IMR-90 (cell line): ENCODE measurements at regions not wholly inside any gene's neighbourhood (a gene's known extent, or its start where the extent isn't known, plus 50 kb on each side); places are given as distances from the start of the nearest gene placed in this dataset.

Experiments used
- ATAC-seq: fragments of 200-7000 bp; cut with Tn5 transposase; 2 replicates; pipeline ENCODE4 v1.9.1; 2020; ENCODE audit warnings: low read depth, mild to moderate bottlenecking, moderate library complexity
- BruUV-seq: library from RNA; stranded (reverse); fragments of 400-500 nt; replicated peaks from 2 replicates; lab custom pipeline; 2021; lab: Mats Ljungman, UMichigan
- CTCF ChIA-PET: fragments of 300-600 bp; formaldehyde crosslinking; extraction: SDS; loops from one replicate; lab custom pipeline; 2021; ENCODE audit warnings: antibody characterized with exemption; lab: Yijun Ruan, JAX
- POLR2A ChIA-PET: fragments of 300-600 bp; sonication (Branson Sonifier 250); formaldehyde crosslinking; loops from one replicate; lab custom pipeline; 2022; ENCODE audit warnings: antibody characterized with exemption; ENCODE audit not compliant: unreplicated experiment; lab: Charles Lee
- DNase-seq: peaks from one replicate; pipeline ENCODE4 v3.0.0; 2013
- H2AFZ ChIP-seq: replicated peaks from 2 replicates; pipeline ENCODE3; 2013; ENCODE audit warnings: low read length, mild to moderate bottlenecking; ENCODE audit not compliant: poor library complexity
- H2AK5ac ChIP-seq: 2 replicates; pipeline ENCODE4 v1.6.1; 2013; ENCODE audit warnings: low read depth, low read length, inconsistent platforms
- H2AK9ac ChIP-seq: replicated peaks from 2 replicates; pipeline ENCODE3; 2013; ENCODE audit warnings: mild to moderate bottlenecking, low read depth, low read length, moderate library complexity; ENCODE audit not compliant: poor library complexity
- H2BK120ac ChIP-seq: 2 replicates; pipeline ENCODE4 v1.6.1; 2013; ENCODE audit warnings: low read depth, low read length, inconsistent platforms
- H2BK15ac ChIP-seq: 3 replicates; pipeline ENCODE4 v1.6.1; 2013; ENCODE audit warnings: low read depth, low read length, inconsistent platforms
- H2BK20ac ChIP-seq: 2 replicates; pipeline ENCODE4 v1.6.1; 2013; ENCODE audit warnings: low read depth, mild to moderate bottlenecking, inconsistent platforms, low read length, moderate library complexity
- H2BK5ac ChIP-seq: 2 replicates; pipeline ENCODE4 v1.6.1; 2013; ENCODE audit warnings: mild to moderate bottlenecking, low read depth, low read length, inconsistent platforms; ENCODE audit not compliant: poor library complexity, severe bottlenecking
- H3K14ac ChIP-seq: replicated peaks from 2 replicates; pipeline ENCODE4 v1.6.1; 2013; ENCODE audit warnings: low read depth, low read length, inconsistent platforms
- H3K18ac ChIP-seq: 2 replicates; pipeline ENCODE4 v1.6.1; 2013; ENCODE audit warnings: low read depth, low read length, control low read depth
- H3K23ac ChIP-seq: 2 replicates; pipeline ENCODE4 v1.6.1; 2013; ENCODE audit warnings: low read depth, low read length, inconsistent platforms
- H3K27ac ChIP-seq: 2 replicates; pipeline ENCODE4 v1.5.1; 2013; ENCODE audit warnings: mild to moderate bottlenecking, control low read depth, low read length; ENCODE audit not compliant: insufficient read depth
- H3K27me3 ChIP-seq: 2 replicates; pipeline ENCODE4 v1.6.1; 2013; ENCODE audit warnings: low read length; ENCODE audit not compliant: control insufficient read depth, insufficient read depth
- H3K36me3 ChIP-seq: 2 replicates; pipeline ENCODE4 v1.6.1; 2013; ENCODE audit warnings: low read length, mixed read lengths; ENCODE audit not compliant: control insufficient read depth, insufficient read depth
- H3K4ac ChIP-seq: 2 replicates; pipeline ENCODE4 v1.6.1; 2013; ENCODE audit warnings: low read depth, low read length, inconsistent platforms
- H3K4me1 ChIP-seq: 2 replicates; pipeline ENCODE4 v1.6.1; 2013; ENCODE audit warnings: low read length, mixed read lengths; ENCODE audit not compliant: control insufficient read depth, insufficient read depth
- H3K4me2 ChIP-seq: 2 replicates; pipeline ENCODE4 v1.6.1; 2013; ENCODE audit warnings: low read depth, mild to moderate bottlenecking, control low read depth, low read length, moderate library complexity
- H3K4me3 ChIP-seq: 2 replicates; pipeline ENCODE4 v1.5.1; 2013; ENCODE audit warnings: low read depth, mild to moderate bottlenecking, control low read depth, low read length, moderate library complexity; ENCODE audit not compliant: insufficient read depth
- H3K56ac ChIP-seq: 2 replicates; pipeline ENCODE4 v1.6.1; 2013; ENCODE audit warnings: low read length, inconsistent platforms; ENCODE audit not compliant: insufficient read depth; ENCODE audit errors: extremely low read depth
- H3K79me1 ChIP-seq, 2 experiments: 2 replicates each; pipeline ENCODE4 v1.6.1; 2013; ENCODE audit warnings: low read length in 2 of 2, inconsistent platforms in 1 of 2, low read depth in 1 of 2
- H3K9ac ChIP-seq: 2 replicates; pipeline ENCODE4 v1.6.1; 2013; ENCODE audit warnings: low read depth, low read length, control low read depth
- H3K9me1 ChIP-seq: 2 replicates; pipeline ENCODE4 v1.6.1; 2013; ENCODE audit warnings: low read length, inconsistent platforms; ENCODE audit not compliant: insufficient read depth
- H3K9me3 ChIP-seq: 2 replicates; pipeline ENCODE4 v1.6.1; 2013; ENCODE audit warnings: low read length; ENCODE audit not compliant: control insufficient read depth, insufficient read depth
- H4K20me1 ChIP-seq: 2 replicates; pipeline ENCODE4 v1.6.1; 2013; ENCODE audit warnings: low read length, inconsistent platforms; ENCODE audit not compliant: insufficient read depth
- H4K5ac ChIP-seq: 2 replicates; pipeline ENCODE4 v1.6.1; 2013; ENCODE audit warnings: mild to moderate bottlenecking, low read depth, low read length, control low read depth
- H4K8ac ChIP-seq, 2 experiments: 2 replicates each; pipeline ENCODE4 v1.6.1; 2013; ENCODE audit warnings: low read depth in 2 of 2, low read length in 2 of 2, control low read depth in 1 of 2, inconsistent platforms in 1 of 2
- H4K91ac ChIP-seq: 2 replicates; pipeline ENCODE4 v1.6.1; 2013; ENCODE audit warnings: low read depth, low read length, inconsistent platforms; ENCODE audit not compliant: insufficient read depth
- BHLHE40 ChIP-seq: fragments of 150-350 bp; IDR thresholded peaks from 2 replicates; pipeline ENCODE4 v1.6.1; 2016; ENCODE audit warnings: mild to moderate bottlenecking, low read depth, low read length
- CHD1 ChIP-seq: IDR thresholded peaks from 2 replicates; pipeline ENCODE4 v1.6.1; 2012; ENCODE audit warnings: low read depth, low read length, improper control_type of control experiment
- FOS ChIP-seq: fragments of 150-350 bp; IDR thresholded peaks from 2 replicates; pipeline ENCODE4 v1.6.1; 2016; ENCODE audit warnings: low read depth, low read length
- MAZ ChIP-seq: IDR thresholded peaks from 2 replicates; pipeline ENCODE4 v1.6.1; 2012; ENCODE audit warnings: low read depth, mild to moderate bottlenecking, low read length, improper control_type of control experiment, moderate library complexity, borderline replicate concordance
- POLR2A ChIP-seq: IDR thresholded peaks from 2 replicates; pipeline ENCODE4 v1.6.1; 2012; ENCODE audit warnings: mild to moderate bottlenecking, low read depth, low read length
- RAD21 ChIP-seq: IDR thresholded peaks from 2 replicates; pipeline ENCODE4 v1.6.1; 2012; ENCODE audit warnings: low read length, improper control_type of control experiment
- RCOR1 ChIP-seq: IDR thresholded peaks from 2 replicates; pipeline ENCODE4 v1.6.1; 2012; ENCODE audit warnings: mild to moderate bottlenecking, low read length, improper control_type of control experiment; ENCODE audit not compliant: insufficient replicate concordance
- RFX5 ChIP-seq: IDR thresholded peaks from 2 replicates; pipeline ENCODE4 v1.8.0; 2012; ENCODE audit warnings: low read depth, mild to moderate bottlenecking, low read length, moderate library complexity
- SMC3 ChIP-seq: fragments of 150-350 bp; IDR thresholded peaks from 2 replicates; pipeline ENCODE4 v1.6.1; 2016; ENCODE audit warnings: low read depth, mild to moderate bottlenecking, antibody characterized with exemption, low read length, moderate library complexity
- WGBS, 2 experiments: methylation state at CpG; one replicate each; pipeline versions ENCODE4 v1.1.5 to v1.1.7; 2013; ENCODE audit warnings: missing lambda C conversion rate in 2 of 2; ENCODE audit not compliant: insufficient read length in 1 of 2; ENCODE audit errors: extremely low coverage in 2 of 2; 5-methylcytosine and 5-hydroxymethylcytosine counted together
- dilution Hi-C: fragments of 300-500 bp; cut with HindIII; formaldehyde crosslinking; loops from one replicate; pipeline ENCODE4 v1.14.3; 2018; ENCODE audit warnings: low sequenced_read_pairs; ENCODE audit not compliant: unreplicated experiment
- in situ Hi-C: fragments of 300-500 bp; cut with MboI; formaldehyde crosslinking; loops from 3 replicates; pipeline ENCODE4 v1.14.3; 2019; ENCODE audit warnings: low sequenced_read_pairs, inconsistent platforms, mixed read lengths
- intact Hi-C: fragments of 100-400 bp; cut with micrococcal nuclease; formaldehyde crosslinking; loops from 2 replicates; pipeline ENCODE4 v1.10.0; 2022
- TF ChIP-seq, protein P1 (sequence below): conservative IDR thresholded peaks from 2 replicates; pipeline ENCODE4 v1.5.1; 2012; ENCODE audit warnings: mild to moderate bottlenecking, low read depth, low read length, improper control_type of control experiment
- TF ChIP-seq, protein P2 (sequence below): fragments of 150-350 bp; IDR thresholded peaks from 2 replicates; pipeline ENCODE4 v1.6.1; 2017; ENCODE audit warnings: mild to moderate bottlenecking, antibody characterized with exemption, low read length, low read depth

DNA sequence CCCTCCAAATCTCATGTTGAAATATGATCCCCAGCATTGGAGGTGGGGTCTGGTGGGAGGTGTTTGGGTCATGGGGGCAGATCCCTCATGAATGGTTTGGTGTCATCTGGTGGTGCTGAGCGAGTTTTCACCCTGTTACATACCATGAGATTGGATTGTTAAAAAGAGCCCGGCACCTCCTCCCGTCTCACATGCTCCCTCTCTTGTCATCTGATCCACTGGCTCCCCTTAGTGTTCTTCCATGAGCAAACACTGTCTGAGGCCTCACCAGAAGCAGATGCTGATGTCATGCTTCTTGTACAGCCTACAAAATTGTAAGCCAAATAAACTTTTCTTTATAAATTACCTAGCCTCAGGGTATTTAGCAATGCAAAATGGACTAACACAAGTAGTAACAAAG lies 405.0 kb upstream of the SLC39A10 start:
- in situ Hi-C loops, result no loop called here
- no peak overlapping the region for H3K27ac ChIP-seq
- 50% methylated on average over 2 of the region's 3 CpGs; no CpG with 5 or more reads in 1 of the 2 experiments for WGBS, 2 experiments
- DNase-seq (no peak), ATAC-seq (no peak)
- no peak overlapping the region for H4K8ac ChIP-seq
- H2AK5ac ChIP-seq, result no peak overlapping the region
- no peak overlapping the region for H2BK15ac ChIP-seq
- BruUV-seq, result no TSS peak
- H3K14ac ChIP-seq, result no peak overlapping the region
- H3K18ac ChIP-seq, result no peak overlapping the region
- no peak overlapping the region for H2BK120ac ChIP-seq
- no peak overlapping the region for H3K4me3 ChIP-seq
- H3K9me1 ChIP-seq, result no peaks in the 10 kb centered on the region
- H2BK5ac ChIP-seq, result no peak overlapping the region
- H3K9me3 ChIP-seq, result no peaks in the 10 kb centered on the region
- intact Hi-C loops, result no loop called here
- no peak overlapping the region for H2AFZ ChIP-seq
- TF ChIP-seq RCOR1 (no peak), FOS (no peak), RAD21 (no peak), BHLHE40 (no peak), CHD1 (no peak), POLR2A (no peak), SMC3 (no peak), MAZ (no peak), RFX5 (no peak)
- TF ChIP-seq, protein P1, sequence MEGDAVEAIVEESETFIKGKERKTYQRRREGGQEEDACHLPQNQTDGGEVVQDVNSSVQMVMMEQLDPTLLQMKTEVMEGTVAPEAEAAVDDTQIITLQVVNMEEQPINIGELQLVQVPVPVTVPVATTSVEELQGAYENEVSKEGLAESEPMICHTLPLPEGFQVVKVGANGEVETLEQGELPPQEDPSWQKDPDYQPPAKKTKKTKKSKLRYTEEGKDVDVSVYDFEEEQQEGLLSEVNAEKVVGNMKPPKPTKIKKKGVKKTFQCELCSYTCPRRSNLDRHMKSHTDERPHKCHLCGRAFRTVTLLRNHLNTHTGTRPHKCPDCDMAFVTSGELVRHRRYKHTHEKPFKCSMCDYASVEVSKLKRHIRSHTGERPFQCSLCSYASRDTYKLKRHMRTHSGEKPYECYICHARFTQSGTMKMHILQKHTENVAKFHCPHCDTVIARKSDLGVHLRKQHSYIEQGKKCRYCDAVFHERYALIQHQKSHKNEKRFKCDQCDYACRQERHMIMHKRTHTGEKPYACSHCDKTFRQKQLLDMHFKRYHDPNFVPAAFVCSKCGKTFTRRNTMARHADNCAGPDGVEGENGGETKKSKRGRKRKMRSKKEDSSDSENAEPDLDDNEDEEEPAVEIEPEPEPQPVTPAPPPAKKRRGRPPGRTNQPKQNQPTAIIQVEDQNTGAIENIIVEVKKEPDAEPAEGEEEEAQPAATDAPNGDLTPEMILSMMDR, result no peak
- TF ChIP-seq, protein P2, sequence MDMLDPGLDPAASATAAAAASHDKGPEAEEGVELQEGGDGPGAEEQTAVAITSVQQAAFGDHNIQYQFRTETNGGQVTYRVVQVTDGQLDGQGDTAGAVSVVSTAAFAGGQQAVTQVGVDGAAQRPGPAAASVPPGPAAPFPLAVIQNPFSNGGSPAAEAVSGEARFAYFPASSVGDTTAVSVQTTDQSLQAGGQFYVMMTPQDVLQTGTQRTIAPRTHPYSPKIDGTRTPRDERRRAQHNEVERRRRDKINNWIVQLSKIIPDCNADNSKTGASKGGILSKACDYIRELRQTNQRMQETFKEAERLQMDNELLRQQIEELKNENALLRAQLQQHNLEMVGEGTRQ, result no peak
- no peak overlapping the region for H3K23ac ChIP-seq
- no peak overlapping the region for H2AK9ac ChIP-seq
- no peaks in the 10 kb centered on the region for H3K79me1 ChIP-seq
- CTCF ChIA-PET, result interaction anchor here (0.7 to 0.9 kb wide), 2 partner anchors 53 to 84 kb away, joined by 3 read pairs; no protein-coding TSS in a partner anchor
- no peaks in the 10 kb centered on the region for H3K36me3 ChIP-seq
- no peaks in the 10 kb centered on the region for H4K20me1 ChIP-seq
- H3K27me3 ChIP-seq, result no peaks in the 10 kb centered on the region
- no peak overlapping the region for H3K4me2 ChIP-seq
- H3K56ac ChIP-seq, result no peak overlapping the region
- dilution Hi-C loops, result no loop called here
- H3K4ac ChIP-seq, result no peak overlapping the region
- H4K5ac ChIP-seq, result no peak overlapping the region
- no peak overlapping the region for H3K9ac ChIP-seq
- H3K4me1 ChIP-seq, result no peaks in the 10 kb centered on the region
- no peak overlapping the region for H2BK20ac ChIP-seq
- POLR2A ChIA-PET, result no interaction called here
- no peak overlapping the region for H4K91ac ChIP-seq
